H54 (cell line): ENCODE measurements at regions not wholly inside any gene's neighbourhood (a gene's known extent, or its start where the extent isn't known, plus 50 kb on each side); places are given as distances from the start of the nearest gene placed in this dataset.
"Not testable (repeated sequence)": the region's sequence is repeated elsewhere in the genome, so short reads cannot be mapped to it uniquely, and the experiment has no call there.

Experiments used
- DNase-seq: peaks from one replicate; pipeline ENCODE4 v3.0.0; 2011; ENCODE audit warnings: low spot score, mixed read lengths; ENCODE audit not compliant: insufficient read length
- FAIRE-seq: peaks from 3 replicates; lab custom pipeline; 2011; peaks lifted over from hg19 to GRCh38; lab: Jason Lieb, UNC
- POLR2A ChIP-seq: IDR thresholded peaks from 2 replicates; pipeline ENCODE4 v1.6.1; 2011; ENCODE audit warnings: low read depth, mild to moderate bottlenecking, low read length

- not testable (repeated sequence) for DNase-seq, FAIRE-seq
These were observed 299.0 kb downstream of the ANAPC1 start for GRCh38 chr2:111584950-111585349.

- FAIRE-seq, DNase-seq: not testable (repeated sequence)
These were observed 298.0 kb downstream of the ANAPC1 start for GRCh38 chr2:111586014-111586413.

- not testable (repeated sequence) for DNase-seq, FAIRE-seq
These were observed 288.9 kb downstream of the ANAPC1 start for GRCh38 chr2:111595072-111595471.

- DNase-seq, FAIRE-seq: not testable (repeated sequence)
These were observed 286.9 kb downstream of the ANAPC1 start for GRCh38 chr2:111596808-111597705.

- not testable (repeated sequence) for FAIRE-seq, DNase-seq
These were observed 285.0 kb downstream of the ANAPC1 start for GRCh38 chr2:111598944-111599343.

GRCh38 chr2:111602259-111602658, 281.7 kb downstream of the ANAPC1 start:
- not testable (repeated sequence) for FAIRE-seq, DNase-seq

- not testable (repeated sequence) for FAIRE-seq, DNase-seq
These were observed 278.2 kb downstream of the ANAPC1 start for GRCh38 chr2:111605798-111606197.

GRCh38 chr2:111606632-111607031, 277.4 kb downstream of the ANAPC1 start:
- not testable (repeated sequence) for FAIRE-seq, DNase-seq

GRCh38 chr2:111609146-111609844, 274.7 kb downstream of the ANAPC1 start:
- not testable (repeated sequence) for DNase-seq, FAIRE-seq

- not testable (repeated sequence) for DNase-seq, FAIRE-seq
These were observed 274.0 kb downstream of the ANAPC1 start for GRCh38 chr2:111610035-111610434.

GRCh38 chr2:111616651-111617218, 267.3 kb downstream of the ANAPC1 start:
- DNase-seq (no peak), FAIRE-seq (no peak)
- TF ChIP-seq POLR2A: no peak

- no peak for FAIRE-seq
- TF ChIP-seq POLR2A: no peak
- no peak for DNase-seq
These were observed 266.4 kb downstream of the ANAPC1 start for GRCh38 chr2:111617299-111618225.

- FAIRE-seq (no peak), DNase-seq (no peak)
- TF ChIP-seq POLR2A: no peak
These were observed 265.6 kb downstream of the ANAPC1 start for GRCh38 chr2:111618226-111618977.
